Astrocyte (in vitro differentiated cells and primary cell): ENCODE measurements at regions not wholly inside any gene's neighbourhood (a gene's known extent, or its start where the extent isn't known, plus 50 kb on each side); places are given as distances from the start of the nearest gene placed in this dataset.

Source experiments
- DNase-seq: peaks from one replicate; pipeline ENCODE4 v3.0.0-alpha.2; 2010; ENCODE audit warnings: low read depth
- FAIRE-seq: peaks from 2 replicates; lab custom pipeline; 2011; peaks lifted over from hg19 to GRCh38; lab: Jason Lieb, UNC
- H2AFZ ChIP-seq: 2 replicates; pipeline ENCODE4 v1.6.0; 2012; ENCODE audit warnings: low read depth, low read length, inconsistent platforms
- H3K27ac ChIP-seq: 2 replicates; pipeline ENCODE4 v1.5.1; 2011; ENCODE audit warnings: low read depth, low read length, inconsistent platforms
- H3K27me3 ChIP-seq: 2 replicates; pipeline ENCODE4 v1.6.0; 2011; ENCODE audit warnings: low read length, inconsistent platforms; ENCODE audit not compliant: insufficient read depth
- H3K36me3 ChIP-seq: 2 replicates; pipeline ENCODE4 v1.5.1; 2011; ENCODE audit warnings: low read length, inconsistent platforms; ENCODE audit not compliant: insufficient read depth
- H3K4me1 ChIP-seq: 2 replicates; pipeline ENCODE4 v1.5.1; 2011; ENCODE audit warnings: low read length, inconsistent platforms; ENCODE audit not compliant: insufficient read depth
- H3K4me2 ChIP-seq: 2 replicates; pipeline ENCODE4 v1.6.0; 2012; ENCODE audit warnings: low read length, inconsistent platforms
- H3K4me3 ChIP-seq: 2 replicates; pipeline ENCODE4 v1.5.1; 2011; ENCODE audit warnings: low read depth, mild to moderate bottlenecking, low read length, inconsistent platforms; ENCODE audit not compliant: insufficient read depth
- H3K79me2 ChIP-seq: 2 replicates; pipeline ENCODE4 v1.6.0; 2012; ENCODE audit warnings: mild to moderate bottlenecking, low read length, inconsistent platforms; ENCODE audit not compliant: insufficient read depth
- H3K9ac ChIP-seq: 2 replicates; pipeline ENCODE4 v1.6.0; 2012; ENCODE audit warnings: mild to moderate bottlenecking, low read length, inconsistent platforms
- H3K9me3 ChIP-seq: 2 replicates; pipeline ENCODE4 v1.5.1; 2012; ENCODE audit warnings: low read depth, mild to moderate bottlenecking, low read length, inconsistent platforms; ENCODE audit not compliant: insufficient read depth
- H4K20me1 ChIP-seq: 2 replicates; pipeline ENCODE4 v1.6.0; 2012; ENCODE audit warnings: low read length, inconsistent platforms; ENCODE audit not compliant: insufficient read depth
- H3K27ac Mint-ChIP-seq: one replicate; pipeline ENCODE4 v1.8.0; 2021; ENCODE audit warnings: mild to moderate bottlenecking, mixed read lengths; ENCODE audit not compliant: unreplicated experiment
- H3K27me3 Mint-ChIP-seq: one replicate; pipeline ENCODE4 v1.8.0; 2021; ENCODE audit warnings: low read depth, mixed read lengths; ENCODE audit not compliant: unreplicated experiment
- H3K36me3 Mint-ChIP-seq: one replicate; pipeline ENCODE4 v1.8.0; 2021; ENCODE audit warnings: low read depth, mixed read lengths; ENCODE audit not compliant: unreplicated experiment
- H3K4me1 Mint-ChIP-seq: one replicate; pipeline ENCODE4 v1.8.0; 2021; ENCODE audit warnings: low read depth, mixed read lengths; ENCODE audit not compliant: unreplicated experiment
- H3K4me3 Mint-ChIP-seq: one replicate; pipeline ENCODE4 v1.8.0; 2021; ENCODE audit warnings: mild to moderate bottlenecking, moderate library complexity, mixed read lengths; ENCODE audit not compliant: unreplicated experiment
- H3K9me3 Mint-ChIP-seq: one replicate; pipeline ENCODE4 v1.8.0; 2021; ENCODE audit warnings: mild to moderate bottlenecking, mixed read lengths; ENCODE audit not compliant: unreplicated experiment
- EZH2 ChIP-seq: IDR thresholded peaks from 2 replicates; pipeline ENCODE4 v1.6.1; 2012; ENCODE audit warnings: mild to moderate bottlenecking, low read length, inconsistent platforms; ENCODE audit not compliant: insufficient read depth
- TF ChIP-seq, protein P1 (sequence below): IDR thresholded peaks from 2 replicates; pipeline ENCODE4 v1.5.1; 2011; ENCODE audit warnings: low read depth, mild to moderate bottlenecking, inconsistent platforms, low read length, moderate library complexity; ENCODE audit not compliant: insufficient read depth

DNA sequence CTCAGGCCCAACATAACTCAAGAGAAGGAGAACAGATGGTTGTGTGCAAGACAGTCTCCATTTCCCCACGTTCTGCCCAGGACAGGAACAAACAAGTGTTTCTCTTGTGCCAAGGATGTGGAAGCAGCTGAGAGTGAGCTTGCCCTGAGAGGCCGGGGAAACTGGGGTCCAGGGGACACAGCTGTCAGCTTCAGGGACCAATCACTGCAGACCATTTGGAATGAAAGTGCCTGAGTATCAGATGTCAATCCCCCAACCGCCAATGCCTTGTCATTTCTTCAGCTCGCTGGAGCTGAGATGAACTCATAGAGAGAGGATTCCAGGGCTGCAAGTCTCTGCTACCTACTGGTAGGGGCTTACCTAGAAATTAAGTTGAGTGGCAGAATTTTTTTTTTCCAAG is 71.9 kb upstream of the METAP2 start:
- Histone ChIP-seq H3K9me3 (no peaks in the 10 kb centered on the region), H2AFZ (no peak overlapping the region), H3K27ac (no peak overlapping the region), H3K4me1 (no peaks in the 10 kb centered on the region), H4K20me1 (no peaks in the 10 kb centered on the region), H3K79me2 (no peaks in the 10 kb centered on the region), H3K36me3 (no peaks in the 10 kb centered on the region), H3K9ac (no peak overlapping the region), H3K4me2 (no peak overlapping the region), H3K27me3 (peaks cover 8% of the 10 kb centered on the region), H3K4me3 (no peak overlapping the region)
- no peaks in the 10 kb centered on the region for H3K4me1 Mint-ChIP-seq
- peaks cover 3% of the 10 kb centered on the region for H3K27me3 Mint-ChIP-seq
- H3K36me3 Mint-ChIP-seq, result no peaks in the 10 kb centered on the region
- no peak overlapping the region for H3K27ac Mint-ChIP-seq
- no peak for DNase-seq
- FAIRE-seq, result no peak
- no peaks in the 10 kb centered on the region for H3K9me3 Mint-ChIP-seq
- H3K4me3 Mint-ChIP-seq, result no peak overlapping the region
- TF ChIP-seq EZH2, result no peak
- TF ChIP-seq, protein P1, sequence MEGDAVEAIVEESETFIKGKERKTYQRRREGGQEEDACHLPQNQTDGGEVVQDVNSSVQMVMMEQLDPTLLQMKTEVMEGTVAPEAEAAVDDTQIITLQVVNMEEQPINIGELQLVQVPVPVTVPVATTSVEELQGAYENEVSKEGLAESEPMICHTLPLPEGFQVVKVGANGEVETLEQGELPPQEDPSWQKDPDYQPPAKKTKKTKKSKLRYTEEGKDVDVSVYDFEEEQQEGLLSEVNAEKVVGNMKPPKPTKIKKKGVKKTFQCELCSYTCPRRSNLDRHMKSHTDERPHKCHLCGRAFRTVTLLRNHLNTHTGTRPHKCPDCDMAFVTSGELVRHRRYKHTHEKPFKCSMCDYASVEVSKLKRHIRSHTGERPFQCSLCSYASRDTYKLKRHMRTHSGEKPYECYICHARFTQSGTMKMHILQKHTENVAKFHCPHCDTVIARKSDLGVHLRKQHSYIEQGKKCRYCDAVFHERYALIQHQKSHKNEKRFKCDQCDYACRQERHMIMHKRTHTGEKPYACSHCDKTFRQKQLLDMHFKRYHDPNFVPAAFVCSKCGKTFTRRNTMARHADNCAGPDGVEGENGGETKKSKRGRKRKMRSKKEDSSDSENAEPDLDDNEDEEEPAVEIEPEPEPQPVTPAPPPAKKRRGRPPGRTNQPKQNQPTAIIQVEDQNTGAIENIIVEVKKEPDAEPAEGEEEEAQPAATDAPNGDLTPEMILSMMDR, result no peak

DNA sequence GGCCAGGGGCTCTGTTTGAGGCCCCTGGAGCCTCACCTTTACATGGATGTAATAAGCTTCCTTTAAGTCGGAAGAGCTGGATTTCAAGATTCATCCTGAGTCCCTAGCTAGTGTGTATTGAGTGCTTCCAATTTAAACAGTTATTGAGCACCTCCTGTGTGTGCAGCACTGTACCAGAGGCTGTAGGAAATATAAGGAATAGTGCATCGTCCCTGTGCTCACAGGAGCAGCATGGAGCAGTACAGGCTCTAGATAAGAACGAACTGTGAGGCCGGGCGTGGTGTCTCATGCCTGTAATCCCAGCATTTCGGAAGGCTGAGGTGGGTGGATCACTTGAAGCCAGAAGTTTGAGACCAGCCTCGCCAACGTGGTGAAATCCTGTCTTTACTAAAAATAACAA is 65.8 kb upstream of the METAP2 start:
- Mint-ChIP-seq H3K4me1 (peaks cover 3% of the 10 kb centered on the region), H3K27ac (no peak overlapping the region), H3K9me3 (no peaks in the 10 kb centered on the region), H3K27me3 (peaks cover 11% of the 10 kb centered on the region), H3K4me3 (no peak overlapping the region), H3K36me3 (no peaks in the 10 kb centered on the region)
- no peaks in the 10 kb centered on the region for H3K9me3 ChIP-seq
- H3K36me3 ChIP-seq, result no peaks in the 10 kb centered on the region
- FAIRE-seq (no peak), DNase-seq (no peak)
- peaks cover 4% of the 10 kb centered on the region for H3K27me3 ChIP-seq
- no peak overlapping the region for H2AFZ ChIP-seq
- no peak overlapping the region for H3K4me3 ChIP-seq
- H3K9ac ChIP-seq, result no peak overlapping the region
- H3K4me1 ChIP-seq, result peaks cover 5% of the 10 kb centered on the region
- no peak overlapping the region for H3K27ac ChIP-seq
- H3K79me2 ChIP-seq, result no peaks in the 10 kb centered on the region
- H4K20me1 ChIP-seq, result no peaks in the 10 kb centered on the region
- no peak overlapping the region for H3K4me2 ChIP-seq
- TF ChIP-seq EZH2, result no peak
- TF ChIP-seq, protein P1, result no peak

DNA sequence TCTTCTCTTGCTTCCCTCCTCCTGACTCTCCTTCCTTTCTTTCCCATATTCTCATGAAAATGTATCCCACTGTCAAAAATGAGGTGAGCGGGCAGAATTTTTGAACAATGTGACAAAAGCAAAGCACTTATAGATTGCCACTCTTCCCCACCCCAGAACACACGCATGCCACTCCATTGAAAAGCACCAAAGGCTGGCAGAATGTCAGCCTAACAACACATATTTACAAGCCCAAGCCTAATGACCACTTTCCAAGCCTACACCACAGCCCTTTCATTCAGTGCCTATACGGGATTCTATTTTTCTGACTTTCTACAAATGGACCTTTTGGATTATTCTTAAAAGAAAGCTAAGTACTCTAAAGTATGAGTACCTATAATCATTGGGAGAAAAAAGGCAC is 62.9 kb upstream of the METAP2 start:
- Histone ChIP-seq H2AFZ (no peak overlapping the region), H3K4me1 (peaks cover 5% of the 10 kb centered on the region), H3K9ac (no peak overlapping the region), H3K4me2 (no peak overlapping the region), H3K4me3 (no peak overlapping the region), H3K27ac (no peak overlapping the region), H3K79me2 (no peaks in the 10 kb centered on the region), H4K20me1 (no peaks in the 10 kb centered on the region), H3K9me3 (no peaks in the 10 kb centered on the region), H3K36me3 (no peaks in the 10 kb centered on the region), H3K27me3 (peaks cover 4% of the 10 kb centered on the region)
- DNase-seq, result no peak
- Mint-ChIP-seq H3K4me3 (no peak overlapping the region), H3K27ac (no peak overlapping the region), H3K9me3 (no peaks in the 10 kb centered on the region), H3K36me3 (no peaks in the 10 kb centered on the region), H3K4me1 (peaks cover 3% of the 10 kb centered on the region), H3K27me3 (peaks cover 11% of the 10 kb centered on the region)
- FAIRE-seq, result no peak
- TF ChIP-seq, protein P1, result no peak
- no peak for TF ChIP-seq EZH2
